ENCODE measurements at regions not wholly inside any gene's neighbourhood (a gene's known extent, or its start where the extent isn't known, plus 50 kb on each side); places are given as distances from the start of the nearest gene placed in this dataset.

- TF ChIP-seq POLR2AphosphoS5 (IDR thresholded peaks at IDR 0.05), result no peak
- TF ChIP-seq POLR2A (IDR thresholded peaks at IDR 0.05), result no peak
Measured at GRCh38 chr2:2645162-2645855, 314.2 kb upstream of the MYT1L start.

Data from sigmoid colon (tissue), 4 donors.